A549 (cell line): ENCODE measurements at regions not wholly inside any gene's neighbourhood (a gene's known extent, or its start where the extent isn't known, plus 50 kb on each side); places are given as distances from the start of the nearest gene placed in this dataset.

Source experiments
- ATAC-seq, 2 experiments: fragments of 200-7000 bp in 1 of 2; fragments of >200 bp in 1 of 2; cut with Nextera tagmentation in 1 of 2; cut with Tn5 transposase in 1 of 2; 3 replicates each; pipeline versions ENCODE4 v1.8.0 to v1.9.1; 2018 to 2020; ENCODE audit warnings: mild to moderate bottlenecking in 1 of 2, moderate library complexity in 1 of 2
- CTCF ChIA-PET: fragments of 300-600 bp; sonication (Branson Sonifier 250); formaldehyde crosslinking; extraction: SDS; loops from one replicate; lab custom pipeline; 2021; ENCODE audit warnings: antibody characterized with exemption, inconsistent platforms; lab: Yijun Ruan, JAX
- POLR2A ChIA-PET: fragments of 350-600 bp; formaldehyde crosslinking; extraction: SDS; loops from one replicate; lab custom pipeline; 2021; ENCODE audit warnings: antibody characterized with exemption, inconsistent platforms; lab: Yijun Ruan, JAX
- DNase-seq, 2 experiments: peaks; one replicate each; pipeline versions ENCODE4 v3.0.0 to v3.0.0-alpha.2; 2011 to 2016; ENCODE audit warnings: low read depth in 1 of 2, low spot score in 1 of 2
- FAIRE-seq: peaks from 2 replicates; lab custom pipeline; 2011; peaks lifted over from hg19 to GRCh38; lab: Jason Lieb, UNC
- H3K27ac ChIP-seq, 2 experiments: fragments of >200 bp; sonication (Bioruptor Twin); formaldehyde crosslinking; 3 replicates each; pipeline ENCODE4 v1.5.1; 2016 to 2017
- H3K4me1 ChIP-seq: fragments of >200 bp; sonication (Bioruptor Twin); formaldehyde crosslinking; 3 replicates; pipeline ENCODE4 v1.6.1; 2016
- H3K4me2 ChIP-seq: fragments of >200 bp; sonication (Bioruptor Twin); formaldehyde crosslinking; 3 replicates; pipeline ENCODE4 v1.6.1; 2016
- H3K4me3 ChIP-seq: fragments of >200 bp; sonication (Bioruptor Twin); formaldehyde crosslinking; 3 replicates; pipeline ENCODE4 v1.5.1; 2016
- H3K9me3 ChIP-seq: fragments of >200 bp; sonication (Bioruptor Twin); formaldehyde crosslinking; 3 replicates; pipeline ENCODE4 v1.6.1; 2016
- BCL3 ChIP-seq: fragments of >200 bp; sonication (Bioruptor Twin); formaldehyde crosslinking; IDR thresholded peaks from 3 replicates; pipeline ENCODE4 v1.6.1; 2016
- CEBPB ChIP-seq, 2 experiments: fragments of >200 bp in 1 of 2; sonication (Bioruptor Twin) in 1 of 2; formaldehyde crosslinking in 1 of 2; IDR thresholded peaks; 2 replicates each; pipeline ENCODE4 v1.6.1; 2012 to 2016
- CHD2 ChIP-seq: fragments of 150-350 bp; IDR thresholded peaks from 2 replicates; pipeline ENCODE4 v1.6.1; 2014; ENCODE audit warnings: low read length; ENCODE audit not compliant: partially characterized antibody
- CTCF ChIP-seq: fragments of >200 bp; sonication (Bioruptor Twin); formaldehyde crosslinking; IDR thresholded peaks from 3 replicates; pipeline ENCODE4 v1.5.1; 2016
- EHF ChIP-seq: fragments of 250-450 bp; sonication (Bioruptor Pico); IDR thresholded peaks from 2 replicates; pipeline ENCODE4 v1.5.0; 2020; ENCODE audit warnings: mild to moderate bottlenecking
- EHMT2 ChIP-seq: fragments of 200-600 bp; sonication (generic); IDR thresholded peaks from 2 replicates; pipeline ENCODE4 v1.6.1; 2016; ENCODE audit warnings: antibody characterized with exemption, low read depth, mild to moderate bottlenecking, moderate library complexity
- GATA3 ChIP-seq: IDR thresholded peaks from 2 replicates; pipeline ENCODE4 v1.6.1; 2012; ENCODE audit warnings: borderline replicate concordance
- HDAC2 ChIP-seq: fragments of 200-600 bp; sonication (generic); IDR thresholded peaks from 2 replicates; pipeline ENCODE4 v1.6.1; 2016
- HOXB13 ChIP-seq: fragments of 250-450 bp; sonication (Bioruptor Pico); IDR thresholded peaks from 2 replicates; pipeline ENCODE4 v1.5.0; 2020; ENCODE audit warnings: low read depth, mild to moderate bottlenecking, moderate library complexity
- HOXB5 ChIP-seq: fragments of 250-450 bp; sonication (Bioruptor Pico); IDR thresholded peaks from 2 replicates; pipeline ENCODE4 v1.5.0; 2020; ENCODE audit warnings: mild to moderate bottlenecking, moderate library complexity
- JUN ChIP-seq, 2 experiments: fragments of >200 bp; sonication (Bioruptor Twin); formaldehyde crosslinking; IDR thresholded peaks; 2 replicates in 1 of 2; 3 replicates in 1 of 2; pipeline ENCODE4 v1.6.1; 2016 to 2017
- KDM1A ChIP-seq: fragments of 200-600 bp; sonication (generic); IDR thresholded peaks from 2 replicates; pipeline ENCODE4 v1.6.1; 2016; ENCODE audit warnings: low read depth, mild to moderate bottlenecking
- KDM5A ChIP-seq: fragments of 200-600 bp; sonication (generic); IDR thresholded peaks from 2 replicates; pipeline ENCODE4 v1.6.1; 2016; ENCODE audit warnings: antibody characterized with exemption, mild to moderate bottlenecking
- MAFK ChIP-seq: fragments of 450-650 bp; IDR thresholded peaks from 2 replicates; pipeline ENCODE4 v1.6.1; 2014; ENCODE audit not compliant: partially characterized antibody
- MYC ChIP-seq: IDR thresholded peaks from 2 replicates; pipeline ENCODE4 v1.6.1; 2012; ENCODE audit warnings: mild to moderate bottlenecking, inconsistent platforms, low read length, improper control_type of control experiment, borderline replicate concordance
- NFE2L2 ChIP-seq: fragments of 150-350 bp; conservative IDR thresholded peaks from 2 replicates; pipeline ENCODE4 v1.6.1; 2014; ENCODE audit warnings: low read length
- PBX3 ChIP-seq: IDR thresholded peaks from 2 replicates; pipeline ENCODE4 v1.6.1; 2012
- PHF8 ChIP-seq: fragments of 200-600 bp; sonication (generic); IDR thresholded peaks from 2 replicates; pipeline ENCODE4 v1.6.1; 2016; ENCODE audit warnings: low read depth, mild to moderate bottlenecking, antibody characterized with exemption, moderate library complexity, borderline replicate concordance
- POLR2A ChIP-seq: IDR thresholded peaks from 2 replicates; pipeline ENCODE4 v1.6.1; 2012; ENCODE audit warnings: mild to moderate bottlenecking, low read length
- RAD21 ChIP-seq, 2 experiments: fragments of >200 bp in 1 of 2; sonication (Bioruptor Twin) in 1 of 2; formaldehyde crosslinking in 1 of 2; IDR thresholded peaks in 1 of 2; conservative IDR thresholded peaks in 1 of 2; 2 replicates in 1 of 2; 3 replicates in 1 of 2; pipeline ENCODE4 v1.6.1; 2012 to 2018; ENCODE audit warnings: inconsistent platforms in 1 of 2
- SMC3 ChIP-seq: fragments of >200 bp; sonication (Bioruptor Twin); formaldehyde crosslinking; IDR thresholded peaks from 3 replicates; pipeline ENCODE4 v1.6.1; 2018; ENCODE audit warnings: inconsistent platforms
- SREBF2 ChIP-seq: fragments of 450-650 bp; IDR thresholded peaks from 2 replicates; pipeline ENCODE4 v1.6.1; 2014; ENCODE audit warnings: mild to moderate bottlenecking, moderate library complexity
- TFCP2L1 ChIP-seq: fragments of 250-450 bp; sonication (Bioruptor Pico); IDR thresholded peaks from 2 replicates; pipeline ENCODE4 v1.5.0; 2021; ENCODE audit warnings: mild to moderate bottlenecking
- TP53 ChIP-seq: fragments of 250-450 bp; sonication (Bioruptor Pico); IDR thresholded peaks from 2 replicates; pipeline ENCODE4 v1.5.0; 2021; ENCODE audit warnings: mild to moderate bottlenecking, moderate library complexity
- ZC3H11A ChIP-seq: fragments of 450-650 bp; IDR thresholded peaks from 2 replicates; pipeline ENCODE4 v1.6.1; 2014; ENCODE audit warnings: antibody characterized with exemption, mild to moderate bottlenecking
- ZSCAN20 ChIP-seq: fragments of 250-450 bp; sonication (Bioruptor Pico); IDR thresholded peaks from 2 replicates; pipeline ENCODE4 v1.8.0; 2022; ENCODE audit warnings: mild to moderate bottlenecking, moderate library complexity
- WGBS: methylation state at CpG from one replicate; pipeline ENCODE4 v1.1.6; 2017; ENCODE audit errors: missing lambda C conversion rate; 5-methylcytosine and 5-hydroxymethylcytosine counted together
- TF ChIP-seq, protein P1 (sequence below): fragments of 200-600 bp; sonication (generic); IDR thresholded peaks from 2 replicates; pipeline ENCODE4 v1.6.1; 2016; ENCODE audit warnings: antibody characterized with exemption, mild to moderate bottlenecking, moderate library complexity

GRCh38 chr11:15793043-15793996 is 563.0 kb downstream of the SOX6 start:
- WGBS, result 14% methylated on average over 5 of the region's 5 CpGs
- ATAC-seq (no peak), FAIRE-seq (no peak), DNase-seq (no peak)
- Histone ChIP-seq H3K9me3 (no peaks in the 10 kb centered on the region), H3K4me2 (no peak overlapping the region), H3K4me3 (no peak overlapping the region), H3K4me1 (no peaks in the 10 kb centered on the region), H3K27ac (no peak overlapping the region)
- TF ChIP-seq PBX3 (no peak), ZC3H11A (no peak), HDAC2 (no peak), PHF8 (no peak), EHMT2 (no peak), CEBPB (IDR thresholded peaks at IDR 0.05) (no peak), TFCP2L1 (no peak), SMC3 (no peak), RAD21 (conservative IDR thresholded peaks at IDR 0.05 in 1 of 2, IDR thresholded peaks at IDR 0.05 in 1 of 2) (no peak), CTCF (no peak), MAFK (no peak), MYC (no peak), KDM5A (no peak), HOXB5 (CRISPR knock-in tag) (no peak), SREBF2 (no peak), JUN (IDR thresholded peaks at IDR 0.05) (no peak), POLR2A (no peak), CHD2 (no peak)
- TF ChIP-seq, protein P1, sequence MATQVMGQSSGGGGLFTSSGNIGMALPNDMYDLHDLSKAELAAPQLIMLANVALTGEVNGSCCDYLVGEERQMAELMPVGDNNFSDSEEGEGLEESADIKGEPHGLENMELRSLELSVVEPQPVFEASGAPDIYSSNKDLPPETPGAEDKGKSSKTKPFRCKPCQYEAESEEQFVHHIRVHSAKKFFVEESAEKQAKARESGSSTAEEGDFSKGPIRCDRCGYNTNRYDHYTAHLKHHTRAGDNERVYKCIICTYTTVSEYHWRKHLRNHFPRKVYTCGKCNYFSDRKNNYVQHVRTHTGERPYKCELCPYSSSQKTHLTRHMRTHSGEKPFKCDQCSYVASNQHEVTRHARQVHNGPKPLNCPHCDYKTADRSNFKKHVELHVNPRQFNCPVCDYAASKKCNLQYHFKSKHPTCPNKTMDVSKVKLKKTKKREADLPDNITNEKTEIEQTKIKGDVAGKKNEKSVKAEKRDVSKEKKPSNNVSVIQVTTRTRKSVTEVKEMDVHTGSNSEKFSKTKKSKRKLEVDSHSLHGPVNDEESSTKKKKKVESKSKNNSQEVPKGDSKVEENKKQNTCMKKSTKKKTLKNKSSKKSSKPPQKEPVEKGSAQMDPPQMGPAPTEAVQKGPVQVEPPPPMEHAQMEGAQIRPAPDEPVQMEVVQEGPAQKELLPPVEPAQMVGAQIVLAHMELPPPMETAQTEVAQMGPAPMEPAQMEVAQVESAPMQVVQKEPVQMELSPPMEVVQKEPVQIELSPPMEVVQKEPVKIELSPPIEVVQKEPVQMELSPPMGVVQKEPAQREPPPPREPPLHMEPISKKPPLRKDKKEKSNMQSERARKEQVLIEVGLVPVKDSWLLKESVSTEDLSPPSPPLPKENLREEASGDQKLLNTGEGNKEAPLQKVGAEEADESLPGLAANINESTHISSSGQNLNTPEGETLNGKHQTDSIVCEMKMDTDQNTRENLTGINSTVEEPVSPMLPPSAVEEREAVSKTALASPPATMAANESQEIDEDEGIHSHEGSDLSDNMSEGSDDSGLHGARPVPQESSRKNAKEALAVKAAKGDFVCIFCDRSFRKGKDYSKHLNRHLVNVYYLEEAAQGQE, result no peak
- POLR2A ChIA-PET, result no interaction called here
- CTCF ChIA-PET, result no interaction called here

- Histone ChIP-seq H3K9me3 (no peaks in the 10 kb centered on the region), H3K4me3 (no peak overlapping the region)
- TF ChIP-seq RAD21 (conservative IDR thresholded peaks at IDR 0.05 in 1 of 2, IDR thresholded peaks at IDR 0.05 in 1 of 2), result no peak
- no peak for TF ChIP-seq ZSCAN20 (CRISPR knock-in tag)
- TF ChIP-seq HOXB13 (CRISPR knock-in tag), result no peak
- no peak for TF ChIP-seq BCL3
- TF ChIP-seq ZC3H11A, result no peak
- TF ChIP-seq HOXB5 (CRISPR knock-in tag), result no peak
- no peak for TF ChIP-seq GATA3
- TF ChIP-seq EHMT2, result no peak
- TF ChIP-seq NFE2L2, result no peak
- TF ChIP-seq TP53 (CRISPR knock-in tag), result no peak
- TF ChIP-seq KDM1A, result no peak
- no peak for TF ChIP-seq EHF (CRISPR knock-in tag)
- TF ChIP-seq SREBF2, result no peak
- TF ChIP-seq, all 56 proteins: peak for 0
- POLR2A ChIA-PET, result no interaction called here
- Histone ChIP-seq H3K27ac (no peak overlapping the region), H3K4me2 (no peak overlapping the region), H3K4me1 (no peaks in the 10 kb centered on the region)
- FAIRE-seq (no peak), ATAC-seq (no peak), DNase-seq (no peak)
- WGBS, result 12% methylated on average over 3 of the region's 3 CpGs
- CTCF ChIA-PET, result no interaction called here
Measured at GRCh38 chr11:15794361-15795150, 561.8 kb downstream of the SOX6 start.
